NCI-H2171 (cell line): ENCODE measurements at regions not wholly inside any gene's neighbourhood (a gene's known extent, or its start where the extent isn't known, plus 50 kb on each side); places are given as distances from the start of the nearest gene placed in this dataset.
"Not testable (repeated sequence)": the region's sequence is repeated elsewhere in the genome, so short reads cannot be mapped to it uniquely, and the experiment has no call there.

Source experiments
- DNase-seq: peaks from one replicate; lab custom pipeline; 2025; lab: John Stamatoyannopoulos, UW

DNA sequence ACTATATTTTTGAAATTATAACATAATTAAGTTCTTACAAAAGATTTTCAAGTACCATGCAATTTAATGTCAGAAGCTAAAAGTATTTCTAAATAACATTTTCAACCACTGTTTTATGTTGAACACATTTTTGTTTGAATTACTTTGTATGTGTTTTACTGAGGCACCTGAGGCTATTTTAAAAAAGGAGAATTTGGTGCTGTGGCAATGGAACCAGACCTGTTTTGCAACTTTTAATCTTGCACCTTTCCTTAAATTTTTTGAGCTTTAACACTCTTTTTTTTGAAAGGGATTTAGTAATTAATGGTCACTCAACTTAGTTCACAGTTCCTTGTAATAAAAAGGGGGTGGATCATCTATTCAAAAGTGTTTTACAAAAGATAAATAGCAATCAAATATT, 561.6 kb downstream of the ZBBX start:
- no peak for DNase-seq

GRCh38 chr3:166817269-166817668, 562.8 kb downstream of the ZBBX start:
- not testable (repeated sequence) for DNase-seq

DNA sequence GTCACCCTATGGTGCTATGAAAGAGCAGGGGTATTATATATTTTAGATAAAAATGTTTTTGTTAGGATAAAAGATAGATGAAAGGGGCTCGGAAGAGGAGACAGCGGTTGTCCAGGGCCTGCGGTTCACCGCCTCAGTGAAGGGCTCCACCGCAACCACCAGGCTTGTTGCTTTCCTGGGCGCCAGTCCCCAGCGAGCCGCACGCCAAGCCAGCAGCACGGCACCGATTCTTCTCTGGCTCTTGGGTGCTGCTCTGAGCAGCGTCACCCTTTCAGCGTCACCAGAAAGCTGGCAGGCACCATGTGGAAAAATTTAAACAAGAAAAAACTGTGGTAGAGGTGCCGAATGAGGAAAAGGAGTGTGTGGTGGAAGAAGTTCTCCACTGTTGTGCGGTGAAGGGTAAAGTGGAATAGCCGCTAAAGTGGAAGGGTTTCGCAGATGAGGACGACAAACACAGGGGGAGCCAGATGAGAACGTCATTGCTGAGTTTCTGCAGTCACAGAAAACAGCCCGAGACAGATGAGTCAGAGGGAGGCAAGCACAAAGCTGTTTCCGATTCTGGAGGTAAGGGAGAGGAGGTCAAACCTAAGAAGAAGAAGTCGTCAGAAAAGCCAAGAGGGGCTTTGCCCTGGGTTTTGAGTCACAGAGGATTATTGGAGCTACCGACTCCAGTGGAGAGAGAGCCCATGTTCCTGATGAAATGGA, 569.2 kb downstream of the ZBBX start:
- DNase-seq: no peak

GRCh38 chr3:166809520-166809919, 570.6 kb downstream of the ZBBX start:
- no peak for DNase-seq

DNA sequence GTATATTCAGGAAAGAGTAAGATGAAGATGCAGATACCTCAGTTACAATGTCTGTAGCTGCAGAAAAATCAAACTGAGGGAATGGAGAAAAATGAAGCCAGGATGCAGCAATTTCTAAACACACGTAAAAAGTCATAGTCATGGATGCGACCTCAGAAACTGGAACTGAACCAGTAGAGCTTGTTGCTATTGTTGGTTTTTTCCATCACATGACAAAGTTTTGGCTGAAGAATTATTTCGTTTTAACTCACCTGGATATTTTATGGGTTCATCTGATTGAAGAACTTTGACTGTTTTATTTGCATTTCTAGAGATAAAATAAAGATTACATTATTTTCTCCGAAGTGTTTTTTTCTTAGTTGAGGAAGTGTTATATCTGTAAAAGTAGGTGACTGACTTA, 591.2 kb downstream of the ZBBX start:
- no peak for DNase-seq

- DNase-seq: no peak
Measured at GRCh38 chr3:166785876-166786275, 594.2 kb downstream of the ZBBX start.

DNA sequence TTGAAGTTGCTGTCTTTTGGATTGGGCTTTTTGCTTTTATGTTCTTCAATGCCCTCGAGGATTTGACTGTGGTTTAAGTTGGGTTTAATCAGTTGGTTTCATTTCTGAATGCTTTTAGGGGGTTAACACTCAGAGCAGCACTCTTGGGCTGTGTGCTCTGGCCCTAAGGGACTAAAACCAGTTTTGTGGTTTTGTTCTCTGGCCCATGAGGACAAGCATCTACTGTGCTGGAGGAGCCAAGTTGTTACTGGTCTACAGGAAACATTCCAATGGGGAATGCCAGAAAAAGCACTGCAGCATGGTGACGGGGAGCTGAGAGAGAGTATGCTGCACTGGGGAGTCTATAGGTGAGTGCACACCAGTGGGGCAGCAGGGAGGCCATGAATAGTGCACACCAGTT, 596.9 kb downstream of the ZBBX start:
- no peak for DNase-seq

- DNase-seq: no peak
Measured at GRCh38 chr3:166764698-166765318, 615.3 kb downstream of the ZBBX start.

DNA sequence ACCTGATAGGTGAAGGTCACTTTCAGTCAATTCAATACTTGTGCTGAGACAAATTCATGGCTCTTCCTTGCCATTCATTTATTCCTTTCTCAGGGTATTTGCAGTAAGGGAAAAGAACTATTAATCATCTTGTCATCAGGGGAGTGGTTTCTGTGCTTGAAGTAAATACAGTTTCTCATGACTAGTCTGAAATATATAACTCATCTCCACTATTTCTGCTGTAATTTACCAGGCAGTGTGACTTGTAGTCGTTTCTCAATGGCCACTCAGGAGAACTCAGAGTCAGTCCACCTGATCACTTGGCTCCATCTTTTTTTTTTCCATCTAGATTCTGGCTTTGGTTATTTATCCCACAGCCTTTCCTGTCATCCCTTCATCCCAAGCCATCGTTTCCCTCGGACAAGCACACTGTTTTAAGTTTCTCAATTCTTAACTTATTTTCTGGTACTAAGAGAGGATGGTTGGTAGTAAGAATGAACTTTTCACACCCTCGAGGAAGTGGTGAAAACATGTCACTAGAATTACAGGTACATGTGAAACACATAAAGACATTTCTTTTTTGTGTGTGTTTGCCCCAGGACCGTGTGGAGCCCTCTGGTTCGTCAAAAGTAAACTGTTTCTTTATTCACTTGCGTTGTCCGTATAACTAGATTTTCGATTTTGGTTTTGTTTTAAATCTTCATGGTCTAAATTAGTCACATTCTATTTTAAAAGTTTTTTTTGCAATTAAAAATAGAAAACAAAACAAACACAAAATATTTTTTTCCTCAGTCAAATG, 620.2 kb downstream of the ZBBX start:
- no peak for DNase-seq

DNA sequence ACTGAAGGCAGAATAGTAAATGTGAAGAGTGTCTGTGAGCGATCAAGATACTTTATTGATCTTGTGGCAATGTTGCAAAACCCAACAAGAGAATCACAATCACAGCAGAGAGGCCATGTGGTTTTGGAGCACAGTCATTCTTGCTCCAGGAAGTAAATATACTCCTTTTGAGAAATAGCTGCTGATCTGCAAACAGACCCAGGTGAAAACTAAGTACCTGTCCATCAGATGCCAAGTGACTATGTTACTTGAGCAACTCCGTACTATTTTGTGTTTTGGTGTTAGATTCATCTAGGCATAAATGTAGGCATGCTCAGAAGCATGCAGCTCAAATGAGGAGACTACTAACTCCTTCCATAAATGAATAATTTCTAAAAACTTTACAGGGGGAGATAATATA, 627.9 kb downstream of the ZBBX start:
- DNase-seq: no peak

DNA sequence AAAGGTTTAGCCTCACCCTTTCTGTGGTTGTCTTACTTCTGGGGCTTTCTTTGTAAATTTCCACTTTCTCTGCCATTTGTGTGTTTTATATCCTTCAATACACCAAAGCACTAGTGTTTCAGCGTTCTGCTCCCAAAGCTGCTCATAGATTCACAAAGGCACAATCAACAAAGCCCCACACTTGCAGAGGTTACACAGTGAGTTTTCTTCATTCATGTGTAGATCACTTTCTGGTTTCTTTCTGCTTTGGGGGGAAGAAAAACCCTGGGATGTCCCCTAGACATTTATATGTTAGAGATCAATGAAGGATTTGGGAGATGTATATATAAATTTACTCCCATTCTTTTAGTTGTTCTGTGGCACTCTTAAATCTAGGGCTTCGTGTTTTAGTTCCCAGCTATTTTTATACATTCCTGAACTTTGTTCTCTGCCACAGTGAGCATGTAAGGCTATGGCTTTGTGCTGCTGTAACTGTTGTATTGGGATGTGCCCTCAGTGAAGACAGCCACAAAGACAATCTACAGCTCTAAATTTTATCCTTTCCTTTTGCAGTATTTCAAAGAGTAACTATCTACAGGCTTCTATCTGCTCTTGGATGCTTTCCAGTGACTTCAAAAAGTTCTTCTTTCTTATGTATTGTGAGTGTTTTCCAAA, 636.5 kb downstream of the ZBBX start:
- no peak for DNase-seq

DNA sequence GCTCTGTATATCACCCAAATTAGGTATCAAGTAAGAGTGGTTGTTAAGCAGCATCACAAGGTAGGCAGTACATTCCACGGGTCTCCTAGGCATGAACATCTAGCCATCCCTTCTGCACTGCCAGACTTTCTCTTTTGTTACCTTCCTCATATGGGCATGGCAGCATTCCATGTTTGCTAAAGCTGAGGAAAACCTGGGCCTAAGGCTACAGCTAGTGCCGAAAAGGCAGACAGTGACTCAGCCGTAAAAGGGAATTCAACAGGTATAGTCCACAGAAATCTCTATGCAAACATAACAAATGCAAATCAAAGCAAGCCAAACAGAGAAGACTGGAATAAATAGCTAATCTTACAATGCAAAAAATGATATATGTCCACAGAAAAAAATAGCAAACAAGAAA, 645.4 kb downstream of the ZBBX start:
- DNase-seq: no peak

DNA sequence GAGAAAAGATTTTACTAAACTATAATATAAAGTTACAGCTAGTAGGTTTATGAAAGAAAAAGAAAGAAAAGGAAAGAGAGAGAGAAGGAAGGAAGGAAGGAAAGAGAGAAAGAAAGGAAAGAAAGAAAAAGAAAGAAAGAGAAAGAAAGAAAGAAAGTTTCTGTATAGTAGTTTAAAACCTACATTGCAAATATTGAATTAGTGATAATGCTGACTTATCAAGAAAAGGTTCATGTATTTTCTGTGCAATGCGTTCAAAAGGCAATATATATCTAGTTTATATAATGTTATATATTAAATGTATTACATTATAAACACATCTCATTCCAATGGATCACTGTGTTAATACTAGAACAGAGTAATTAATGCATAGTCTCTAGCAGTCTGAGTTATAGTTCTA, 648.4 kb downstream of the ZBBX start:
- no peak for DNase-seq

GRCh38 chr3:166721466-166721865, 658.6 kb downstream of the ZBBX start:
- no peak for DNase-seq

- DNase-seq: no peak
Measured at GRCh38 chr3:166714206-166714605, 665.9 kb downstream of the ZBBX start.

DNA sequence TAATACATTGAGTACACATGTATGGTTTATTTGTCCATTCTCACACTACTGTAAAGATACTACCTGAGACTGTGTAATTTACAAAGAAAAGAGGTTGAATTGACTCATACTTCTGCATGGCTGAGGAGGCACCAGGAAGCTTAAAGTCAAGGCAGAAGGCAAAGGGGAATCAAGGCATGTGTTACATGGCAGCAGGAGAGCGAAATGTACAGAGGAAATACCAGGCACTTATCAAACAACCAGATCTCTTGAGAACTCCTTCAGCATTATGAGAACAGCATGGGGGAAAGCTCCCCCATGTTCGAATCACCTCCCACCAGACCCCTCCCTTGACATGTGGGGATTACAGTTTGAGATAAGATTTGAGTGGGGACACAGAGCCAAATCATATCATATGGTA, 666.3 kb downstream of the ZBBX start:
- no peak for DNase-seq

- DNase-seq: no peak
Measured at GRCh38 chr3:166706094-166706493, 674.0 kb downstream of the ZBBX start.

GRCh38 chr3:166697495-166697894, 682.6 kb downstream of the ZBBX start:
- no peak for DNase-seq

- no peak for DNase-seq
Measured at GRCh38 chr3:166696103-166696502, 684.0 kb downstream of the ZBBX start.

DNA sequence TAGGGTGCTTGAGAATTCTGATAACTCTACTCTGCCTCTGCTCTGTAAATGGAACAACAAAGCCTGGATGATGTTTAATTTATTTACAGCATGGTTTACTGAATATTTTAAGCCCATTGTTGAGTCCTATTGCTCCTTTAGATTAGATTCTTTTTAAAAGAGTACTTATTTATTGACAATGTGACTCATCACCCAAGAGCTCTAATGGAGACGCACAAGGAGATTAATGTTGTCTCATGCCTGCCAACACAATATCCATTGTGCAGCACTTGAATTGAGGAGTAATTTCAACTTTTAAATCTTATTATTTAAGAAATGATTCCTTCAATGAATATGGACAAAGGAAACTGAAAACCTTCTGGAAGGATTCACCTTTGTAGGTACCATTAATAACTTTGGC, 691.4 kb downstream of the ZBBX start:
- no peak for DNase-seq

GRCh38 chr3:166685246-166685645, 694.9 kb downstream of the ZBBX start:
- DNase-seq: no peak

- DNase-seq: not testable (repeated sequence)
Measured at GRCh38 chr3:166684077-166684476, 696.0 kb downstream of the ZBBX start.

DNA sequence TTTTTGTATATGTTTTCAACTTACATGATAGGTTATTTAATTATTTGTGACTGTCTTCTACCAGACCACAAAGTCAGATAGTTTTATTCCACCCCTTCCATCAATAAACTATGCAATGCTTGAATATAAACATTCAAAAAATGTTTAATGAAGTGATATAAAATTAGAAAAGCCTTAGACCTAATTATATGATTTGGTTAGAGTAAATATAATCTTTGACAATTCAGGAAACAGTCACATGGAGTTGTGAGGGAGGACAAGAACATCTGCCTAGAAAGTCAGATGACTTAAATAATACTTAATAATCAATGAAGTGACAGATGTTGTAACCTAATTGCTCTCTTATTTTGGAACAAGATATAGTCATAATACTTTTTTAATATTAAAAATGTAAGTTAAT, 710.3 kb downstream of the ZBBX start:
- DNase-seq: no peak
